Activated CD4-positive, alpha-beta T cell treated with anti-CD3 and anti-CD28 coated beads, Interleukin-2, amount 10 ng/mL, durations not matched to agents 24 days and 14 days (primary cell): ENCODE measurements at regions not wholly inside any gene's neighbourhood (a gene's known extent, or its start where the extent isn't known, plus 50 kb on each side); places are given as distances from the start of the nearest gene placed in this dataset.
A peak's percentile ranks its signal among the peaks of the same experiment; 100 is the strongest.
"Not testable (repeated sequence)": the region's sequence is repeated elsewhere in the genome, so short reads cannot be mapped to it uniquely, and the experiment has no call there.

ENCODE experiments used
- DNase-seq: peaks from one replicate; pipeline ENCODE4 v3.0.0; 2022
- H3K27ac Mint-ChIP-seq: one replicate; pipeline ENCODE4 v1.8.0; 2022; ENCODE audit warnings: mild to moderate bottlenecking, mixed read lengths
- H3K27me3 Mint-ChIP-seq: one replicate; pipeline ENCODE4 v1.8.0; 2022; ENCODE audit warnings: mixed read lengths
- H3K36me3 Mint-ChIP-seq: one replicate; pipeline ENCODE4 v1.8.0; 2022; ENCODE audit warnings: low read depth, mild to moderate bottlenecking, mixed read lengths
- H3K4me1 Mint-ChIP-seq: one replicate; pipeline ENCODE4 v1.8.0; 2021; ENCODE audit warnings: mixed read lengths
- H3K4me3 Mint-ChIP-seq: one replicate; pipeline ENCODE4 v1.8.0; 2022; ENCODE audit warnings: mild to moderate bottlenecking, moderate library complexity, mixed read lengths
- H3K9me3 Mint-ChIP-seq: one replicate; pipeline ENCODE4 v1.8.0; 2021; ENCODE audit warnings: mixed read lengths
- intact Hi-C: fragments of 100-400 bp; cut with micrococcal nuclease; formaldehyde crosslinking; loops from one replicate; pipeline ENCODE4 v1.15.1; 2023

GRCh38 chr14:51585055-51585454 is 66.7 kb upstream of the FRMD6 start:
- no peak overlapping the region for H3K4me3 Mint-ChIP-seq
- no peak for DNase-seq
- peaks cover 21% of the 10 kb centered on the region for H3K27me3 Mint-ChIP-seq
- no peaks in the 10 kb centered on the region for H3K4me1 Mint-ChIP-seq
- H3K36me3 Mint-ChIP-seq, result no peaks in the 10 kb centered on the region
- intact Hi-C loops, result no loop called here
- no peak overlapping the region for H3K27ac Mint-ChIP-seq
- H3K9me3 Mint-ChIP-seq, result no peaks in the 10 kb centered on the region

- Mint-ChIP-seq H3K36me3 (no peaks in the 10 kb centered on the region), H3K4me3 (no peak overlapping the region), H3K4me1 (peaks cover 6% of the 10 kb centered on the region), H3K9me3 (no peaks in the 10 kb centered on the region), H3K27me3 (peaks cover 39% of the 10 kb centered on the region), H3K27ac (no peak overlapping the region)
- DNase-seq, result peak; percentile 63
- intact Hi-C loops, result no loop called here
Measured at GRCh38 chr14:51592836-51593235, 58.9 kb upstream of the FRMD6 start.

GRCh38 chr14:51593397-51593796 is 58.3 kb upstream of the FRMD6 start:
- H3K4me3 Mint-ChIP-seq, result no peak overlapping the region
- H3K27ac Mint-ChIP-seq, result no peak overlapping the region
- peaks cover 39% of the 10 kb centered on the region for H3K27me3 Mint-ChIP-seq
- no peak for DNase-seq
- H3K9me3 Mint-ChIP-seq, result no peaks in the 10 kb centered on the region
- intact Hi-C loops, result no loop called here
- H3K4me1 Mint-ChIP-seq, result peaks cover 6% of the 10 kb centered on the region
- H3K36me3 Mint-ChIP-seq, result no peaks in the 10 kb centered on the region

GRCh38 chr14:51595881-51596455 is 55.7 kb upstream of the FRMD6 start:
- Mint-ChIP-seq H3K27me3 (peaks cover 50% of the 10 kb centered on the region), H3K36me3 (no peaks in the 10 kb centered on the region), H3K9me3 (no peaks in the 10 kb centered on the region), H3K4me1 (peaks cover 6% of the 10 kb centered on the region), H3K4me3 (no peak overlapping the region), H3K27ac (no peak overlapping the region)
- intact Hi-C loops, result no loop called here
- no peak for DNase-seq

- Mint-ChIP-seq H3K4me3 (no peak overlapping the region), H3K27me3 (peaks cover 48% of the 10 kb centered on the region), H3K4me1 (peaks cover 6% of the 10 kb centered on the region), H3K36me3 (no peaks in the 10 kb centered on the region), H3K9me3 (no peaks in the 10 kb centered on the region), H3K27ac (no peak overlapping the region)
- DNase-seq, result no peak
- intact Hi-C loops, result no loop called here
Measured at GRCh38 chr14:51596488-51597117, 55.1 kb upstream of the FRMD6 start.

- no peak for DNase-seq
- no peaks in the 10 kb centered on the region for H3K9me3 Mint-ChIP-seq
- H3K27ac Mint-ChIP-seq, result no peak overlapping the region
- intact Hi-C loops, result no loop called here
- H3K4me3 Mint-ChIP-seq, result no peak overlapping the region
- no peaks in the 10 kb centered on the region for H3K36me3 Mint-ChIP-seq
- H3K27me3 Mint-ChIP-seq, result peaks cover 50% of the 10 kb centered on the region
- H3K4me1 Mint-ChIP-seq, result peaks cover 6% of the 10 kb centered on the region
Measured at GRCh38 chr14:51597261-51598001, 54.3 kb upstream of the FRMD6 start.

GRCh38 chr14:51598924-51599600 is 52.6 kb upstream of the FRMD6 start:
- H3K4me1 Mint-ChIP-seq, H3K27ac Mint-ChIP-seq, H3K4me3 Mint-ChIP-seq, DNase-seq, H3K9me3 Mint-ChIP-seq, H3K36me3 Mint-ChIP-seq, intact Hi-C loops: not testable (repeated sequence)
- peaks cover 45% of the 10 kb centered on the region for H3K27me3 Mint-ChIP-seq

GRCh38 chr14:51600658-51601057 is 51.1 kb upstream of the FRMD6 start:
- H3K4me1 Mint-ChIP-seq, result no peaks in the 10 kb centered on the region
- H3K9me3 Mint-ChIP-seq, result no peaks in the 10 kb centered on the region
- no peaks in the 10 kb centered on the region for H3K36me3 Mint-ChIP-seq
- intact Hi-C loops, result no loop called here
- no peak overlapping the region for H3K4me3 Mint-ChIP-seq
- no peak overlapping the region for H3K27ac Mint-ChIP-seq
- no peak for DNase-seq
- H3K27me3 Mint-ChIP-seq, result peaks cover 42% of the 10 kb centered on the region
